GM19372 (cell line): ENCODE measurements at regions not wholly inside any gene's neighbourhood (a gene's known extent, or its start where the extent isn't known, plus 50 kb on each side); places are given as distances from the start of the nearest gene placed in this dataset.

ENCODE experiments used
- ATAC-seq: cut with Tn5 transposase; IDR thresholded peaks from one replicate; pipeline ENCODE4 v1.9.1; 2021; ENCODE audit warnings: mild to moderate bottlenecking, low read depth, moderate library complexity; ENCODE audit not compliant: unreplicated experiment

DNA sequence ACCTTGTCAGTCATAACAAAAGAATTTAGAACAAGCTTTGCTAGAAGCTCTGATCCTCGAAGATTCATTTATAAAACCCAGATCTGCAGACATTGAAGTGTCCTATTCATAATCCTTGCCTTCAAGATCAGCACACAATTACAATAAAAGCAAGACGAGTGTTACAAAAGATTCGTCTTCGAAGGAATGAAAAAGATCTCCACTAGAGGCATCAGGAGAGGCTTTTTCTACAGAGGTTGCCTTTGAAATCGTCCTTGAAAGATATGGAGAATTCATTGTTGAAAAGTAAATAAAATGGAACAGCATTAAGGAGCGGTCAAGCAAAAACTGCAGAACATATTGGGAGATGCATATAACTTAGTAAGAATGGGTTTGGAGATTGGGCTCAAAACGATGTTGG, 146.4 kb downstream of the BMP4 start:
- no peak for ATAC-seq

DNA sequence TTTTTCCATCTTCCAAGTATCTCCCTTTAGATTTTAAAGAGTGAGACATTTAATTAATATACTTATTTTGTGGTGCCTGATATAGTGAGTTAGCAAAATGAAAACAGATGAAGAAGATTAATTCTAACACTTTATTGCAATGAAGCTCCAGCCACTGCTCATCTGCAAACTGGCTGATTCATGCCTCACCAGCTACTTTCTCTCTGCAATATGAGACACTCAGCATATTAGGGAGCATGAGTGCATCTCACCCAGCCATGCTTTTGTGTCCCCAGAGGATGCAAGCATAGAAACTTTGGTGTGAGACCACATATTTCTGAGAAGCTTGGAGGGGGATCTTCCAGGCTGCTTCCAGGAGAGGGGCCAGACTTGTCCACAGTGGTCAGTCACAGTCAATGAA, 148.6 kb downstream of the BMP4 start:
- ATAC-seq = no peak

DNA sequence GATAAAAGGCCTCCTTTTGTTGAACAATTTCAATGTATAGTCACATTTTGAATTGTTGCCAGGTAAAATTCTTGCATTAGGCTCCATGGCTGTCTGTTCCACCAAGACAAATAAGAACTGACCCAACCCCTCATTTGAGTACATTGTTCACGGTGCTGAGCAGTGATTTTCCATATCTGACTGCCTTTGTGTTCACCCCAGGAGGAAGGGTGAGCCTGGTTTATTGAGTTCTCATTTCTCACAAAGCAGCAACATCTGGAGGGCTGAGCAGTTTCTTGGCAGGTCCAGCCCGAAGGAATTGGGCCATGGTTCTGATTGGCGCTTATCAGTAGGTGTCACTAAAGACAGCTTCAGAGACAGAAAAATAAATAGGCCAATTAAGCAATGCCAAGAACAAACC, 149.1 kb downstream of the BMP4 start:
- ATAC-seq = no peak

DNA sequence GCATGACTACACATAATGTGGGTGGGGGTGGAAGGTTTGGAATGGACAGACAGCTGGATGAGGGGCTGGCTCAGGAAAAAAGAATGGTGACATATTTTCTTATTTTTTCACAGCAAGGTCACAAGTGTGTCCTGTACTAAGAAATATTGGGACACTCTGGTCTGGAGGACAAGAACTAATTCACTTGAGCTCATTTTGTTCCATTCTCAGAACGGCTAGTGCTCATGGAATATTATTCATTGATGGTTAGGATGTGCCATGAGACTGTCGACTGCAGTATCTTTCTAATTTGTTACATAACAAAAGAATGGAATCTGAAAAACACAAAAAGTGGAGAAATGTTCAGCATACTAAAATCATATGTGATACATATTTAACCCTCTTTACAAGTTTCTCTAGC, 149.5 kb downstream of the BMP4 start:
- no peak for ATAC-seq

DNA sequence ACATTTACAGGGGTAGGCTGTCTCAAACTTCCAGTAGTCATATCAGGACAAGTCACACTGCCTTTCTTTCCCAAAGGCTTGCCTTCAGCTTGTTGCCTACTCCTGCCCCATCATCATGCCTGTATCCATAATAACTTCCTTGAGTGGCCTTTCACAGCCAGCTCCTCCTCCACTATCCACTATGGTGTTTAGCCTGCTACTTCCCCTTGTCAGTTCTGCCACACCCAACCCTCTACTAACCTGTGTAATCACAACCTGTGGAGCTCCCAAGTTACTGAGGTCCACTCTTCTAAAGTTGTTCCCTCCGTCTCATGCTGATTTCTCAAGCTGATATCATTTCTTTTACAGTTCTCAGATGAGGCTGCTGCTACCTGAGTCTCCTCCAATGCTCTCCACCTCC, 159.9 kb downstream of the BMP4 start:
- no peak for ATAC-seq

DNA sequence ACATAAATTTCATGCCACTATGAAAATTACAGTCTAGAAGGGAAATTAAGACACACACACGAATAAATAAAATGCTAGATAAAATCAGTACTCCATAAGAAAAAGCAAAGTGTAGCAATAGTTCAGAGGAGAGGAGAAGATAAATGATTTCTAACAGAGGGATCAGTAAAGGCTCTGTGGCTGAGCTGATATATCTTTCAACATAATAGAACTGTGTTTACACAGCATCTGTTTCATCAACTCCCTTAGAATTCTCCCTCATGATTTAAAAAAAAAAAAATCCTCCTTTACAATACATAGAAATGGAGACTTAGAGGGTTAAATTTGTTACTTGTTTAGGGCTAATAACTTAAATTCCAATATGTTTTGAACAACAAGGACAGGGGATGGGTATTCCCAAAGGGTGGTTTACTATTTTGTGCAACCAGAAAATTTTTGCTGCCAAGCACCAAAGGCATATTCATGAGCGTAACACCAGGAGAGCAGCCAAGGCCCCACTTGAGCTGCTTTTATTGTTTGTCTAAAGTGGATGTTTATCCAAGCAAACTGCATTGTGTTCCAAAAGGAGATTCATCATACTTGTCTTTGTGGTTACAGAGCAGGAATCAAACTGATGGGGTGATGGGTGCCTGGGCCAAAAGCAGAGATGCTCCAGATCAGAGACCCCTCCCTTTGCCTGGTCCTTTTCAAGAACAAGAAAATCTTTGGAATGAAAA, 162.7 kb downstream of the BMP4 start:
- no peak for ATAC-seq

DNA sequence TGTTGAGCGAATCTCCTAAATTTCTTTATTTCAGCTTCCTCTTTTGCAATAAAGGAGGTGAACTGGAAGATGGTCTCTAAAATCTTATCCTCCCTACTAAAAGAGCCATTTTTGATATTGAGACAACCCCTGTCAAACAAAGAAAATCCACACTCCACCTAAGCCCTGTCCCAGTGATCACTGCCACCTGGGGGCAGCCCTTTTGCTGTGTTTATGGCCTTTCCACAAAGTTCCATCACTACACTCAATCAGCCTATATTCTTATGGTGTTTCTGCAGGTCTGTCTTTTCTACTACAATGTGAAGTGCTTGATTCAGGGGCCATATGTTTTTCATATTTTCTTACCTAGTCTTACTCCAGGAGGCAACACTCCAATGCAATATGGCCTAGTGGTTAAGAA, 163.7 kb downstream of the BMP4 start:
- no peak for ATAC-seq

DNA sequence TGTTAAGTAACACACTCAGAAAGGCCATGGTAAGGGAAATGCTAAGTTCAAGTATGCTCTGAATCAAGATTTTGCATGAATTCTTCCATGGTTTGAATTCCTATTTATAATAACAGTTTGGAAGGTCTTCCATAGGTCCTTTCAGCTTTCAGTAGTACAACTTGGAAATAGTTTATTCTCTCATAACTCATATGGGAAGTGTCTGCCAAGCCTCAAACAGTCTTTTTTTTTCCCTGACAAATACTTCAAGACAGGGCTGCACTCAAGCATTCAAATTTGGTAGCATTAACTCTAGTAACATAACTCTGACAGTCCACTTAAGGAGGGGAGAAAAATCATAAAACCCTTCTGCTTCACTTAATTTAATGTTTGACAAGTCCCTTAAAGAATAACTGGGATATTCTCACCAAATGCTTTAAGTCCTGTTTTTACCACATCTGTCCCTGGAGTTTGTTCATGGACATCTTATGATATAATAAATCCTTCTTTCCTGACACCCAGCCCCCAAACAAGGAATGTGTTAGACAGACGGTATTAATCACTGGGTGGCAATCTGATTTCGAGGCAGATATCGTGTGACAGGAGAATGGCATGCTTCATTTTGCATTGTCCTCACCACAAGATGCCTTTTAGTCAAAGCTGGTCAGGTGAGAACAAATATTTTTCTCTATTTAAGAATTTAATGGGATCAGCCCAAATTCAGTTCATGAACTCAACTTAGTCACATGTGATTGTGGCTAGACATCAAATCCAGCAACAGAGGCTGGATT, 165.7 kb downstream of the BMP4 start:
- no peak for ATAC-seq

DNA sequence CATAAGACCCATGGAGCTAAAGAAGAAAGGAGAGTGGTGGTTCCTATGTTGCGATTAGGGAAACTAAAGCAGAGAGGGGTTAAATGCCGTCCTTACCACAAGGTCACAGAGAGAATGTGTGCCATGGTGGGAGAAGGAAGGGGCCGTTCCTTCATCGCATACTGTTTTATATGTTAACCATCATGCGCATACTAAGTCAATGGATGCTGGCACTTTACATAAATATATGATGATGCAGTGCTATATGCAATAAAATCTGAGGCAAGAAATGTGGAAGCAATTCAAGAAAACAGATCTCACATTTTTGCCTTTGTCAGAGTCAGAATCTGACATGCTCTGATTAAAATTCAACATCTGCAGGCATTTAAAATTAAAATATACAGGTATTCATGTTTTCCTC, 168.1 kb downstream of the BMP4 start:
- no peak for ATAC-seq

DNA sequence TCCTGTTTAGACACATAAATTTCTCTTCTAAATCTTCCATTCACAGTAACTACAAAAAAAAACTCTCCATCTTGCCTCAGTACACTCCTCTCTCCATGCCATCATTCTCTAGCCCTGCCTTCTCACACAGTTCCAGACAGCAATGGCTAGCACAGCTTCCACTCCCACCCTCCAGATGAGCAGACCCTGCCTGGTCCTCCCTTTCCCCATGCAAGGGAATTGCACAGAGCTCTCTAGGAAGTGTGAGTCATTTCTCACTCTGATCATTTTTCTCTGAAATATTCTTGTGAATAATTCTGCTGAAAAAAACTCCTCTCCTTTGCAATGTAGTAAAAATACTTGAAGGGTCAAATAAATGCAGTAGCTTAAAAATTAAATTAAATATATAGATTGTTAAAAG, 170.6 kb downstream of the BMP4 start:
- ATAC-seq = no peak

DNA sequence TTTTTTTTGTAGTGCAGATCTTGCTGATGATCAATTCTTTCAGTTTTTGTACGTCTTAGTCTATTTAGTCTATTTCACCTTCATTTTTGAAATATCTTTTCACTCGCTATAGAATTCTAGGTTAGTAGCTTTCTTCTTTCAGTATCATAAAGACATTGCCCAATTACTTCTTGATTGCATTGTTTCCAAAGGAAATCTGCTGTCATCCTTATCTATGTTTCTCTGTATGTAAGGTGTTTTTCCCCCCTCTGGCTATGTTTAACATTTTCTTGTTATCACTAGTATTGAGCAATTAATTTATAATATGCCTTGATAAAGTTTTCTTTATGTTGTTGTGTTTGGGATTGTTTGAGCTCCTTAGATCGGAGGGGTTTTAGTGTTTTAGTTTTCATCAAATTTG, 171.9 kb downstream of the BMP4 start:
- no peak for ATAC-seq

DNA sequence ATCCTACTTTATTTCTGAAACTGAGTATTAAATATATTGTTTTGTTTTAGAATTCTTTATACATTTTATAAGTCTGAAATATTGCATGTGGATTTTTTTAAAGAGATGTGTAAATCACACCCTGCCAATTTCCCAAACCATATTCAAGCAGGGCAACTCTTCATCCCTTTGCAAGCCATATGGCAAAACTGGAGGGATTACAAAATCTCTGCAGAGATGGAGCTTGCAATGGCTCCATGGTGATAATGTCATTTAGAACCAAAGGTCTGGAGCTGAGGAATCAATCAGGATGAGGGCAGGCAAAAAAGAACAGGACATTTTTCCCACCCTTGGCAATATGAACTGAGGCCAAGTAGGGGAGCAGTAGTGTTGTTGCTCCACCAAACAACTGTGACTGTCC, 173.4 kb downstream of the BMP4 start:
- ATAC-seq = no peak

DNA sequence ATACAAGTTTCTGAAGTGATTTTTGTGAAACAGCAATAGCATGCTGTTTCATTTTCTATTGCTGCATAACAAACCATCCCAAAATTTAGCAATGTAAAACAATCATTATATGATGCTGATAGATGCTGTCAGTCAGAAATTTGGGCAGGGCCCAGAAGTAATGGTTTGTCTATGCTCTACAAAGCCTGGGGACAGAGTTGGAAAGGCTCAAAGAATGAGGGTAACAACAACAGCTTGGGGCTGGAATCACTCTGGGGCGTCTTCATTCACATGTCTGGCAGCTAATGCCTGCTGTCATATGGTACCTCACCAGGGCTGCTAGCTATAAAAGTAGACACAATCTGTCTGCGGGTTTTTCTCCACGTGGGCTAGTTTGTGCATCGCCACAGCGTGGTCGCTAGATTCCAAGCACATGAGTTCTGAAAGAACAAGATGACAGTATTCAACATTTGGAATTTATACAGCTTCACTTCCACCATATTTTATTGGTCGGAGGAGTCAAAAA, 176.5 kb downstream of the BMP4 start:
- ATAC-seq = no peak

DNA sequence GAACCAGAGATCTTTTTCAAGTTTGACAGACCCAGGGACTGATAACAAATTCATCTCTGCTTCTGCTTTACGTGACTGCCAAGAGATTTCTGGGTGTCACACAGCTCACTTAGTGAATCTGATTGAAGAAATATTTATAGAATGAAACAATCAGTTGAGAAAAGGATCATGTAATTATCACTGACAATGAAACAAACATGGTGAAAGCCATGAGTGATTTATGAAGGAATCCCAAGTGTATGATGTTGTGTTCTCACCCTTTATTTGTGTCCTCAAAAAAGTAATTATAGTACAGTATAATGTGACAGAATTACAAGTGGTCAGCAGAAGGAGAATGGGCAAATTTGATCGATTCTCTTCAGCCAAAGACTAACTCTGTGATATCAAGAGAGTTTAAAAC, 177.3 kb downstream of the BMP4 start:
- no peak for ATAC-seq

DNA sequence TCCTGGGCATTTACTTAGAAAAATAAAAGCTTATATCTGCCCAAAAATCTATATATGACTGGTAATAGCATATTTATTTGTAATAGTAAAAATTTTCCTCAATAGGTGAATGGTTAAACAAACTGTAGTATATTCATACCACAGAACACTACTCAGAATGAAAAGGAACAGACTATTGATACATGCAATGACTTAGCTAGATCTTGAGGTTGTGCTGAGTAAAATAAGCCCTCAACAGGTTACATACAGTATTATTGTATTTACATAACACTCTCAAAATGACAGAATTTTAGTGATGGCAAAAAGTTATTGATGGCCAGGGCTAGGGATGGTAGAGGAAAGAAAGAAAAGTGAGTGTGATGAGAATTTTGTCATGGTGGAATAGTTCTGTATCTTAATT, 178.4 kb downstream of the BMP4 start:
- ATAC-seq = no peak

DNA sequence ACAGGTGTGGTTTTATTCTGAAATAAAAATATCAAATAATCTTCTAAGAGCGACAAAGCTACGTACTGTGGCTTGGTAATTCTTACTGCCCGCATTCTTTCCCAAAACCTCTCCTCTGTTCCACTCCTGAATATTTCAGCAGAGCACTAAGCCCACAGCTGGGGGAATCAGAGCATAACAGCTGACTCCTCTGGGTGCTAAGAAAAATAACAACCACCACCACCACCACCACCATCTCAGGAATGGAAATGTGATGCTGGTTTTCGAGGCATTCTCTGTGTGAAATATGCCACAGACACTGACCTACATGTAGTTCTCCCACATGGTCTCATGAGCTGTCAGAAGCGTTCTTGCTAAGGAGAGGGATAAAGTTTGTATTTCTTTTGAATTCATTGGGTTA, 183.7 kb downstream of the BMP4 start:
- no peak for ATAC-seq

DNA sequence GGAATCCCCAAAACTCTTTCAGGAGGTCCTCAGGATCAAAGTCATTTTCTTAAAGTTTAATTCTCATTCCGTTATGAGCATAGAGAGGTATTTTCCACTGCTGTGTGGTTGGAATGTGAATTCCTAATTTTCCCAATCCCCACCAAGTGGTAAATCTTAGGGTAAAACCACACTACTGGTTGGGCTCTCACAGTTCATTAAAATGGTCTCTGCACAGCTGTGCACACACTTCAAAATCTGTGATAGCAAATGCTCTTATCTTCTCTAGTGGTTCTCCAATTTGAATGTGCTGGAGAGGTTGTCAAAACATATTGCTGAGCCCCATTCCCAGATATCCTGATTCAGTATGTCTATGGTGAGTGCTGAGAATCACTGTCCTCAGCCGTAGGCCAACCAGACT, 189.1 kb downstream of the BMP4 start:
- no peak for ATAC-seq

DNA sequence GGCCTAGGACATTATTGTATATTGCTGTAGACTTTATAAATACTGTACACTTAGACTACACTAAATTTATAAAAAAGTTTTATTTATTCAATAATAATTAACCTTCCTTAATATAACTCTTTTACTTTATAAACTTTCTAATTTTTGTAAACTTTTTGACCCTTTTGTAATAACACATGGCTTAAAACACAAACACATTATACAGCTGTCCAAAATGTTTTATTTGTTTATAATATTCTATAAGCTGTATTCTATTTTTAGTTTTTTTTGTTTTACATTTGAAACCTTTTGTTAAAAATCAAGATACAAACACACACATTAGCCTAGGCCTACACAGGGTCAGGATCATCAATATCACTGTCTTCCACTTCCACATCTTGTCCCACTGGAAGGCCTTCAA, 190.0 kb downstream of the BMP4 start:
- no peak for ATAC-seq

DNA sequence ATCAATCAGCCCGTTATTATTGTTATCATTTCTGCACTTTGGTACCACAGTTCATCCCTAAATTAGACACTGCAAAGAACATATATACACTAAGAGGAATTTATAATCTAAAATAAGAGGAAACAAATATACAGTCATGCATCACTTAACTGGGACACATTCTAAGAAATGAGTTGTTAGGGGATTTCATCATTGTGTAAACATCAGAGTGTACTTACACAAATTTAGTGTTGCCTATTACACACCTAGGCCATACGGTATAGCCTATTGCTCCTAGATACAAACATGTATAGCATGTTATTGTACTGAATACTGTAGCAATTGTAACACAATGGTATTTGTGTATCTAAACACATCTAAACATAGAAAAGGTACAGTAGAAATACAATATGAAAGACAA, 190.5 kb downstream of the BMP4 start:
- no peak for ATAC-seq

DNA sequence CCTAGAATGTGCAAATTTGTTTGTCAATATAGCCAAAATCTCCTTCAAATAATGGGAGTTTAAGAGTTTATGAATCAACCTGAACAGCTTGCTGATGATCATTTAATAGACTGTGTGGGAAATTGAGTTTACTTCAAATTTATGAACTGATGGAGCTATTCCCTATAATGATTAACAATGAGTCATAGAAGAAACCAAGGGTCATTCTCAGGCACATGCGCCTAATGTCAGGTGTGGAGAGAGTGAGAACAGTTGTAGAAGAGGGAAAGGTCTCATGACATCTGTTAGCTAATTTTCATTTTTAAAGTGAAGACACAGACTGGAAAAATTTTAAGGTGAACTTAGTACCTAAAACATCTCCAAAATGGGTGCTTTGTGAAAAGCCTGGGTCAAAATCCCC, 191.8 kb downstream of the BMP4 start:
- no peak for ATAC-seq

DNA sequence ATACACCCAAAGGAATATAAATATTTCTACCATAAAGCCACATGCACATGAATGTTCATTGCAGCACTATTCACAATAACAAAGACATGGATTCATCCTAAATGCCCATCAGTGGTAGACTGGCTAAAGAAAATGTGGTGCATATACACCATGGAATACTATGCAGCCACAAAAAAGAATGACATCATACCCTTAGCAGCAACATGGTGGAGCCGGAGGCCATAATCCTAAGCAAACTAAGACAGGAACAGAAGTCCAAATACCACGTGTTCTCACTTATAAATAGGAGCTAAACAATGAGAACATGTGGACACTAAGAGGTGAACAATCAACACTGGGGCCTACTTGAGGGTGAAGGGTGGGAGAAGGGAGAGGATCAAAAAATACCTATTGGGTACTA, 198.5 kb downstream of the BMP4 start:
- no peak for ATAC-seq

DNA sequence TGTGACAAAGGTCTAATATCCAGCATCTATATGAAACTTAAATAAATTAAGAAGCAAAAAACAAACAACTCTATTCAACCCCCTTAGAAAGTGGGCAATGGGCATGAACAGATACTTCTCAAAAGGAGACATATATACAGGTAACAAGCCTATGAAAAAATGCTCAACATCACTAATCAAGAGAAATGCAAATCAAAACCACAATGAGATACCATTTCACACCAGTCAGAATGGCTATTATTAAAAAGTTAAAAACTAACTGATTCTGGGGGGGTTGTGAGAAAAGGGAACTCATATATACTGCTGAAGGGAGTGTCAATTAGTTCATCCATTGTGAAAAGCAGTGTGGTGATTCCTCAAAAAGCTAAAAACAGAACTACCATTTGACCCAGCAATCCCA, 198.9 kb downstream of the BMP4 start:
- no peak for ATAC-seq
